ENCODE measurements at regions not wholly inside any gene's neighbourhood (a gene's known extent, or its start where the extent isn't known, plus 50 kb on each side); places are given as distances from the start of the nearest gene placed in this dataset.

GRCh38 chr3:163039636-163040035, 1543.0 kb downstream of the OTOL1 start:
- Mint-ChIP-seq H3K27me3 (ENCODE audit: low read depth) (no peaks in the 10 kb centered on the region), H3K9me3 (peaks cover 18% of the 10 kb centered on the region), H3K36me3 (ENCODE audit: insufficient read depth) (no peaks in the 10 kb centered on the region), H3K4me3 (no peak overlapping the region), H3K4me1 (ENCODE audit: low read depth) (no peaks in the 10 kb centered on the region)
- DNase-seq: no peak
- ATAC-seq: no peak

GRCh38 chr3:163043074-163043473, 1546.5 kb downstream of the OTOL1 start:
- no peaks in the 10 kb centered on the region for H3K36me3 Mint-ChIP-seq (ENCODE audit: insufficient read depth)
- ATAC-seq (no peak), DNase-seq (no peak)
- H3K27me3 Mint-ChIP-seq (ENCODE audit: low read depth): no peaks in the 10 kb centered on the region
- no peak overlapping the region for H3K4me3 Mint-ChIP-seq
- H3K4me1 Mint-ChIP-seq (ENCODE audit: low read depth): no peaks in the 10 kb centered on the region
- H3K9me3 Mint-ChIP-seq: peaks cover 18% of the 10 kb centered on the region

- ATAC-seq (no peak), DNase-seq (no peak)
- Mint-ChIP-seq H3K4me1 (ENCODE audit: low read depth) (no peaks in the 10 kb centered on the region), H3K27me3 (ENCODE audit: low read depth) (no peaks in the 10 kb centered on the region), H3K4me3 (no peak overlapping the region), H3K9me3 (peaks cover 12% of the 10 kb centered on the region), H3K36me3 (ENCODE audit: insufficient read depth) (no peaks in the 10 kb centered on the region)
These were observed 1549.3 kb downstream of the OTOL1 start for GRCh38 chr3:163045945-163046344.

- H3K4me1 Mint-ChIP-seq (ENCODE audit: low read depth): no peaks in the 10 kb centered on the region
- no peak for DNase-seq
- no peaks in the 10 kb centered on the region for H3K36me3 Mint-ChIP-seq (ENCODE audit: insufficient read depth)
- H3K4me3 Mint-ChIP-seq: no peak overlapping the region
- no peaks in the 10 kb centered on the region for H3K27me3 Mint-ChIP-seq (ENCODE audit: low read depth)
- no peak for ATAC-seq
- peaks cover 4% of the 10 kb centered on the region for H3K9me3 Mint-ChIP-seq
These were observed 1552.3 kb downstream of the OTOL1 start for GRCh38 chr3:163048881-163049280.

GRCh38 chr3:163056874-163057497, 1560.4 kb downstream of the OTOL1 start:
- ATAC-seq: no peak

GRCh38 chr3:163058031-163058854, 1561.6 kb downstream of the OTOL1 start:
- ATAC-seq (no peak), DNase-seq (no peak)
- Mint-ChIP-seq H3K4me3 (no peak overlapping the region), H3K36me3 (ENCODE audit: insufficient read depth) (no peaks in the 10 kb centered on the region), H3K4me1 (ENCODE audit: low read depth) (no peaks in the 10 kb centered on the region), H3K27me3 (ENCODE audit: low read depth) (no peaks in the 10 kb centered on the region), H3K9me3 (peaks cover under 1% of the 10 kb centered on the region)

More at GRCh38 chr3:163056874-163057497, 1560.4 kb downstream of the OTOL1 start:
- no peaks in the 10 kb centered on the region for H3K9me3 Mint-ChIP-seq
- H3K4me1 Mint-ChIP-seq (ENCODE audit: low read depth): no peaks in the 10 kb centered on the region
- no peaks in the 10 kb centered on the region for H3K36me3 Mint-ChIP-seq (ENCODE audit: insufficient read depth)
- no peaks in the 10 kb centered on the region for H3K27me3 Mint-ChIP-seq (ENCODE audit: low read depth)
- no peak overlapping the region for H3K4me3 Mint-ChIP-seq
- no peak for DNase-seq

- Mint-ChIP-seq H3K4me1 (ENCODE audit: low read depth) (no peaks in the 10 kb centered on the region), H3K27me3 (ENCODE audit: low read depth) (no peaks in the 10 kb centered on the region), H3K9me3 (peaks cover 7% of the 10 kb centered on the region), H3K4me3 (no peak overlapping the region), H3K36me3 (ENCODE audit: insufficient read depth) (no peaks in the 10 kb centered on the region)
- DNase-seq: no peak
- no peak for ATAC-seq
These were observed 1575.1 kb downstream of the OTOL1 start for GRCh38 chr3:163071713-163072112.

All from activated T-cell treated with anti-CD3 and anti-CD28 coated beads, Interleukin-2, amount 50 U/mL, for 4 hours (primary cell).